DMS53 (cell line): ENCODE measurements at regions not wholly inside any gene's neighbourhood (a gene's known extent, or its start where the extent isn't known, plus 50 kb on each side); places are given as distances from the start of the nearest gene placed in this dataset.
A peak's percentile ranks its signal among the peaks of the same experiment; 100 is the strongest.

Experiments used
- DNase-seq: peaks from one replicate; lab custom pipeline; 2025; lab: John Stamatoyannopoulos, UW

DNA sequence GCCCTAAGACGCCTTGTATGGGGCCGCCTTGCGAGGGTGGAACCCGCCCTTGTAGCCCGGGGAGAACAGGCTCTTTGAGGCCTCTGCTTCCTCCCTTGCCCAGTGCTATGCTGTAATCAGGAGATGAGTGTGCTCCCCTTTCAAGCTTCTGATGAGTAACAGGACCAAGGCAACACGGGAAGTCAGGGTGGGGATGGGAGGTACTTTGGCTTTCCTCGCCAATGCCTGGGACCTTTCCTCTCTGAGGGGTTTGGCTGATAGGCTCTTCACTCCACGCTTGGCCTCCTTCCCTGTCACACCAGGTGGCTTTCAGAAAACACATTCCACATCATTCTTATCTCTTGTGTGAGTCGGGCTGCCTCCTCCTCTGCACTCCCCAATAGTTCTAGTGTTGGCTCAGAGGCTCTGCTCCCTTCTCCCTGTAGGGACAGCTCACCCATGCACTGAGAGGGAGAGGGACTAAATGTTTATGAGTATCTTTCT lies 223.7 kb upstream of the TRIB2 start:
- DNase-seq, result no peak

DNA sequence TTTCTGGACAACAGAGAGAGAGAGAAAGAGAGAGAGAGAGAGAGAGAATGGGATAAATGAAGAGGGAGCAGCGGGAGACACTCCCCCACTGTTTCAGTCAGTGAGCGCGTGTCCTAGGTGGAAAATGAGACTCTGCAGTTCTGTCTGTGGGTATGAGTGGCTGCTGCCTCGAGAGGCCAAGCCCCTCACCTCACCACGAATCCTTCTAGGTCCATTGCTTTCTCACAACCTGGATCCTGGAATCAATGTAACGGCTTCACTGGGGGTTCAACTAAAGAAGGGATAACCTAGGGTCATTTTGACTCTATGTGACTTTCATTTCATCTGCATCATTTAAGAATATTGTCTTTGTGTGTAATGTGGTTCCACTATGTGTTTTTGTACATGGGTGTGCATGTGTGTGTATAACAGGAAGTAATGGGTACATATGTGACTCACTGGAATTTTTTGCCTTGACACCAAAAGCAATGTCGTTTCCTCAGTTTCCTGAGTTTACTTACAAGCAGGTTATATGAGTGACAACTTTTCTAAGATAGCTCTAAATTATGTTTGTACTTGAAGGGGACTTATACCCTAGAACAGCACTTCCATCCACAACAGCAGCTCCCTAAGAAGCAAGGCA lies 221.4 kb upstream of the TRIB2 start:
- DNase-seq, result no peak

DNA sequence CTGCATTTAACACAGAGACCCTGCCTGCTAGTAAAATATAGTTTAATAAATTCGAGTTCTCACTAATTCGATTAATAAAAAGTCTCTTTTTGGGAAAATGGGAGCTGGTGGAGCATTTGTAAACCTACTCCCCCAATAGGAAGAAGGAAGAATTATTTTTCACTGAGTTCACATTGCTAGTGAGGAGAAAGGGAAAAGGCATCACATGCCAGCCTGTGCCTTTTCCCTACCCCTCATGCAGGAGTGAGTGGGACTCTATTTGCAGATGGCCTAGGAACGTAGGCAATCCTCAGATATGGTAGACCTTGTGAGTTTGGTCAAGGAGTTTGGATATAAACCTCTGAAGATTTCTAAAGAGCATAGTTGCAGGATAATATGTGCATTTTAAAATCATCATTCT lies 218.4 kb upstream of the TRIB2 start:
- peak; percentile 3 for DNase-seq

DNA sequence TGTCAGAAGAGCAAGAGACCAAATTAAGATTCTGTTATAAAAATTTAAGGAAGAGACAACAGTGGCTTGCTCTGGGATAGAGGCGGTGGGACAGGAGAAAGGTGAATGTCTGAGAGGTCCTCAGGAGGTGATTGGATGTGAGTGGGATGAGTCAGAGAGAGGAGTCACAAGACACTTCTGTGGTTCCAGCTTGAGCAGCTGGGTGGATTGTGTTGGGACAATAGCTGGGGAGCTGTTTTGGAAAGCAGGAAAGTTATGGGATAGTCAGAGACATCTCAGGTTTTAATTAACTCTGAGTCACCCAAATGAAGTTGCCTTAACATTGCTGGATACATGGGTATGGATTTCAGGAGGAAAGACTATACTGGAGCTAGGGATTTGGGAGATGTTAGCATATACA lies 218.0 kb upstream of the TRIB2 start:
- DNase-seq, result peak; percentile 49

DNA sequence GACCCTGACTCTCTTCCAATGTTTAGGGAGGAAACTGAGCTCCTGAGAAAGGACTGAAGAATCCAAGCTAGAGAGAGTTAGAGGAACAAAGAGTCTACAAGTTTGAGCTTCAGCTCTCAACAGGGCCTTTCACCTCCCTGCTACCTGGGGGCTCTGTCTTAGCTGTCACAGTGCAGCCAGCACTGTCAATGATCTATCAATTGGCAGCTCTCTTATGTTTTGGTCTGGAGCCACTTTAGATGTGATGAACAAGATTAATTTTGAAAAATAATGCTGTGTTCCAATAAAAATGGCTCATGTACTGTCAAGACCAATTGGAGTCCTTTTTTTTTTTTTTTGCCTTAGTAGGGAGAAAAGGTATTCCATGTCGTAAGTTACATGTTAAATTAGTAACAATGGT lies 215.8 kb upstream of the TRIB2 start:
- no peak for DNase-seq

DNA sequence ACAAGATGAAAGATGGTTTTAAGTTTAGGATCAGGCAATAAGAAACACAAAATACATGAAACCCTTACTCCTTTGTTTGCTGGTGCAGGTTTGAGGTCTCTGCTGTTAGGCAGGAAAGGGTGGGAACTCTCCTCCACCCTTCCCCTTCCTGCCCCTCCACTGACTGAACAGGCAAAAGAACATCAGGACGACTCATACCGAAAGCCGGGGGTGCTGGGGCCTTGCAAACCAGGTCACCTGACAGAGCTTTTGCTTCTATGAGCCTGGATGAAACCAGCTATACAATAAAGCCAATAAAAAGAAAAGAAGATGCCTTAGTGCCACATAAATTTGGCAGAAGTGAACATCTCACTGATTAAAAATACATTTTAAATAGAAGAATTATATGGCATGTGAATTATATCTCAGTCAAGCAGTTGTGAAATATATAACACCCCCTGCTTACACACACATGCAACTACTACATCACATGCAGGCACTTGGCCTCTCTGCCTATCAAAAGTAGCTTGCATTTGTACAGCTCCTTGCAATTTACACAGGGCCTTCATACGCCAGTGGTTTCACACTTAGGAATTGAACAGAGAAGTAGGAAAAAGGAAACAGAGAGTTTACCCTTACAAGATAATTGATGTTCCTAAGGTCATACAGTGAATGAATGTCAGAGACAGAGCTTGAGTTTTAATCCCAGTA lies 215.1 kb upstream of the TRIB2 start:
- DNase-seq, result no peak

DNA sequence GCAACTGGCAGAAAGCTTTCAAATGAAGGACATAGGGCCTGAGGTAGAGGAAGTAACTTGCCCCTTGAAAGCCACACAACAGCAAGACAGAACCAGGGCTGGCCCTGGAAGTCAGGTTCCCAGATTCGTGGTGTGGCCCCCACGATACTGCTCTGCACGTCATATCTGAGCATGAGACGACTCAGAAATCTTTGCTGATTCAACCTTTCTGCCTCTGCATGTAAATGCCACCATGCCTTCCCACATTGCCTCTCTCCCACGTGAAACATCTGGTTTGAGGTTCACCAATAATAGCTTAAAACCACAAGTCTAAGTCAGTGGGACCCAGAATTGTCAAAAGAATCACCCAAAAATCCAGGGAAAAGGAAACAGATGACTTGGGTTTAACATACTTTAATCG lies 214.0 kb upstream of the TRIB2 start:
- DNase-seq, result no peak

DNA sequence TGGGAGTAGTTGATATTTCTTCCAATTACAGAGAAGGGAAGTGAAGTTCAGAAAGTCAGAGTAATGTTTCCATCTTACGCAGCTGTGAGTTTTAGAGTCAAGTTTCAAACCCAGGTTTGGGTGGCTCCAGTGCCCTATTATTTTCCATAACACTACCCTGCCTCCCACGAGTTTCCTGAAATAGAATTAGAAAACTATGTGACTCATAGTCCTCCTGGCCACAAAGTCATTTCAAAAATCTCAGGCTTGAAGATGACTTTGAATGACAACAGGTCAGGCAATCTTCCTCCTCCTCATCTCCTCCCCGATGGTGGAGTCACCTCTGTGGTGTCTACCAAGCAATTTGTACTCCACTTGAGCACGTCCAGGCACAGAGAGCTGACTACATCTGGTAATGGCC lies 212.3 kb upstream of the TRIB2 start:
- DNase-seq, result no peak

DNA sequence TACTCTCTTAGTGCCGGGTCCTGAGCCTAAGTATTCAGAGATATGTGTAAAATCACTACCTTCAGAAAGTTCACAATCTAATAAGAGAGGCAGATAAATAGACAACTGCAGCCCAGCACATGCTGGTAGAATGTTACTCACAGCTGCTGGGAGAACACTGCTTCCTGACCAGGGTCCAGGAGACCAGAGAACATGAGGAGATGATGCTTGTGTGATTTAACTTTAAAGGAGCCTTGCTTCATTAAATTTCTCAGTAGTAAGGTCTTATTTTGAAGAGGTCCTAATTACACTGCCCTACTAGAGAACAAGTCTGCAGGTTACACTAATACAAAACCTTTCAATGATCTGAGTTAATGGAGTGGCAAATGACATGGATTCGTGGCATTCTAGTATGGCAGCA lies 209.9 kb upstream of the TRIB2 start:
- no peak for DNase-seq

DNA sequence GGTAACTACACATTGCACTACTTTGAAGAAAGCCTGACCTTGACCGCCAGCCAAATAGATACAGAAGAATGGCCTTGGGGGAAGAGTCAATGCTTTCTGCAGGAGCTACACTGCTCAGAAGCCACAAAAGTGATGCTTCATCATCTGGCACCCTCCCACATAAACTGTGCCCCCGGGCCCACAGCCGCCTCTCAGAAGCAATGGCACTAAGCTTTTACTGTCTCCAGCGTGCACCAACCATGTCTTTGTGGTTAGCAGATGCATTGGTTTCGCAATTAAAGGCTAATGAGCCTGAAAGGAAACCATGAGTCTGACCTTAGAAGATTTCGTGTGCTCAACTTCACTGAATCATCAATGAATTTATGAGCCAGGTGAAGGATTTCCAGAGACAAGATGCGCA lies 209.4 kb upstream of the TRIB2 start:
- no peak for DNase-seq

DNA sequence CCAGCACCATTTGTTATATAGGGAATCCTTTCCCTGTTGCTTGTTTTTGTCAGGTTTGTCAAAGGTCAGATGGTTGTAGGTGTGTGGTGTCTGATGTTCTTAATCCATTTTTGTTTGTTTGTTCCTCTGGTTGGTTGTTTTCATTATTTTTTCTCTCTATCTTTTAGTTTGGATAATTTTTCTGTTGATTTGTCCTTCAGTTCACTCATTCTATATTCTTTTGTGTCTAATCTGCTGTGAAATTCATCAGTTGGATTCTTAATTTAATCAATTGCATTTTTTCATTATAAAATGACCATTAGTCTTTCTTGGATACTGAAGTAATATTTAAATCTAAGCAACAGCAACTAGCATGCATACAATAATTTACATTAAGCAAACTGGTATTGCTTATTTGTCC lies 206.7 kb upstream of the TRIB2 start:
- no peak for DNase-seq

DNA sequence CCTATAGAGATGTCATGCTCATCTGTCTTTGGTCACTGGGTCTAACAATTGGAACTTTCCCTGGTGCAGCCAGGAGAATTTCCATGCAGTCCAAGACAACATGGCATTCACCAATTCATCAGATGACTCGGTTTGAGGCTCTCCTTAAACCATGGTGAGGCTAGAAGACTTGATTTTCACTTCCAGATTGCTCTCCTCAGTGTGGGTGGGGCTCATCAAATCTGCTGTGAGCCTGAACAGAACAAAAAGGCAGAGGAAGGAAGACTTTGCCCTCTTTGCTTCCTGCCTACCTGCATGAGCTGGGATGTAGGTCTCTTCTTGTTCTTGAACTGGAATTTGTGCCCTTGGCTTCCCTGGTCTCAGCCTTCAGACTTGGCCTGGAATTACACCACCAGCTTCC lies 203.4 kb upstream of the TRIB2 start:
- no peak for DNase-seq

DNA sequence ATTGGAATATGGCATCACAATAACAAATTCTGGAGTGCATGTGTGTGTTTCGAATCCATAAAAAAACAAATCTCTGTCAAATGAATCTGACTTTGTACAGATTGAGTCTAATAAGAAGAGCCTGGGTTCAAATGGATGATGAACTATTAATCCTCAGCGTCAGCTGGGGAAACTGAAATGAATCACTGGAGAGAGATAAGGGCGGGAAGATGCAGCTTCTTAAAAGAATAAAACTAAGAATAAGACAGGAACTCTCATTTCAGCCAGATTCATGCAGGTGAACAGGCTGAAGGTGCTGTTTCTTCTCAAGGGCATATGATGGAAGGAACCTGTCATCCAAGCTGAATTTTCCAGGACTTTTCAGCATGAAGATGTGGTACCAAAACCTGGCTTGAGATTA lies 202.6 kb upstream of the TRIB2 start:
- DNase-seq, result no peak

DNA sequence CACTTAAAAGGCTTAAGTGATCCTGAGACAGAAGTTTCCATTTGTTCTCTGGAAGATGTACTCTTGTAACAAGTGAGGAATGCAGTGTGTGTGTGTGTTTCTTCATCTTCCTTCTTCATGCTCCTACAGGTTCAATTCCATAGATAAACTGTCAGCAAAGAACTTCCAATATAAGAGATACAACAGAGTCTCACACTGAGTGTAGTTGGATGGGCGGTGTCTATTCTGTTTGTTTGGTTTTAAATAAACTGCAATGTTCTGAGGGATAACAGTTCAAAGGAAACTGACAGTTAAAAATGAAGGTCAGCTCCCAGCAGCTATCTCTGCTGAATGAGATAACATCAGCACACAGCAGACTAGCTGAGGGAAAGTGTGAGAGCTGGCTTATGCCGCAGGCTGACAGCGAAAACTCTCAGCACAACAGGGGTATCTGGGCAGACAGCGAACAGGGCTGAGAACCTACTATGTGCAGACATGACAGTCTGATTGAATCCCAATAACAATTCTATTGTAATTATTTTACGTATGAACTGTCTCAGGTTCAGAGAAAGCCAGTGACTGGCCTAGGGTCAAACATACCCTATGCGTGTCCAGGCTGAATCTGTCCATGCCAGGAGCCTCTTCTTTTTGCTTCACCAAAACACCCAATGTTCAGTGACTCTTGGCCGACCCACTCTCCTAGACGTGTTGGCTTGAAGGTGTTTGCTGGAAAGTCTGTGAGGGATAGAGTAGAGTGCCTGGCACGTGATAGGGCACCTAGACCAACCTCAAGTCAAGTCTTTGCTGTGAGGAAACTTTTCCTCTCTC lies 201.9 kb upstream of the TRIB2 start:
- no peak for DNase-seq

DNA sequence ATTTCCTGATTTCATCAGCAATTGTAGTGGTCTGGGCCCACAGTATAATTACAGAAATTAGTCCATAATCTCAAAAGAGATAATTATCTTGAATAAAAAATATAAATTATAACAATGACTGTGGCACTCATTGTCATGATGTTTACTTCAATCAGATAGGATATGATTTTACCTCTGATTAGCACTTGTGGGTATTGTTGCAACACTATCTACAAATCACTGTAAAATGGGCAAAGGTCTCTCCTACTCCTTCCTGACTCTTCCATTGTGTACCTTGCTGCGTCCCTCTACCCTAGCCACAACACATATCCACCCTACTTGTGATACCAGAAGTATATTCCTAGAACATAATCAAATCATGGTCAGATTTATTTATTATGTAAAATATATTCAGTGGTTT lies 200.9 kb upstream of the TRIB2 start:
- DNase-seq, result no peak

DNA sequence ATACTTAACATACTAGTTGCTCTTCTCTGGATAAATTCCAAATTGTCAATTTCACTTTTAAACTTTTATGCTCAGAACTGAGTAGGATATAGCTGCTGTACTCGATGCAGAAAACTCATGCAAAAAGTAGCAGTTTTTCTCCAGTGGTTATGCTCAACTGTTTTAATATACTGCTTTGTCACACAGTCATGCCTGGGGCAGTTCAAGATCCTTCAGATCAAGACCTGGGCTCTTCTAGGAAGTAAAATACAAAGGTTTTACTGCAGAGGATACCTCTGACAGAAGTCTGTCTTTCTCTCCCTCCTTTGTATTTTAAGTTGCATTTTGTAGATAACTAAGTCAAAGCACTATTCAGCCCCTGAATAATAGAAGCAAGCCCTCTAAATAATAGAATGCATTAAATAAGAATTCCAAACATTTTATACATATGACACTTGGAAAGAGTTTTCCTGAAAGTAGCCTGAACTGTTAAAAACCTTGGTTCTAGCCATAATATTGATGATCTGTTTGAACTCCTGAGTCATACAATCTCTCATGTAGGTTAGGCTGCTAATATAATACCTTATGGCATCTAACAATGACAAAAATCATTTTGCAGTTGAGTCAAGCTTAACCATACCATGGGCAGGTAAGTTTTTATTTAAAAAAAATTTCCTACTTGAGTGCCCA lies 183.3 kb upstream of the TRIB2 start:
- DNase-seq, result no peak

DNA sequence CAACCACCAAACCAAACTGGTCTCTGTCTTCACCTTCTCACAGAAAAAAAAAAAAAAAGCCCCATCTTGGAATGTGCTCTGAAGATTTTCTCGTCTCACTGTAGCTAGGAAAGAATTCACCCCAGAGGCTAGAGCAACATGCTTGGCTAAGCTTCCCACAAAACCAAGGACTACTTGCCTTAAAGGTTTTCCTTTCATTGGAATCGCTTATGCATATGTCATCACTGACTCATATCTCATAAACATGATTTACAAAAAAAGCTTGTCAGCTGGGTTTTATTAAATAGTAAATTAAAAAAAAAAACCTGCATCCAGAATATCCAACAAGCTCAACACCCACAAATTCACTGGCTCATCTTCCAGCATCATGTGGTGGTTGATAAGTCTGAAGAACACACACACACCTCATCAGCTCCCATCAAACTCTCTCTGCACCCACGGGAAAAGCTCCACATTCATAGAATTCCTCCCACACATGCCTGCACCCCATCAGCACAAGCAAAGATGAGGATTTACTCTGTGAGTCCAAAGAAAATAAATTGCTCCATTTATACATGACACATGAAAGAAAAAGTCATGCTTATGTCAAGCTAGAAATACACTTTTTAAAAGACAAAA lies 182.0 kb upstream of the TRIB2 start:
- DNase-seq, result no peak

DNA sequence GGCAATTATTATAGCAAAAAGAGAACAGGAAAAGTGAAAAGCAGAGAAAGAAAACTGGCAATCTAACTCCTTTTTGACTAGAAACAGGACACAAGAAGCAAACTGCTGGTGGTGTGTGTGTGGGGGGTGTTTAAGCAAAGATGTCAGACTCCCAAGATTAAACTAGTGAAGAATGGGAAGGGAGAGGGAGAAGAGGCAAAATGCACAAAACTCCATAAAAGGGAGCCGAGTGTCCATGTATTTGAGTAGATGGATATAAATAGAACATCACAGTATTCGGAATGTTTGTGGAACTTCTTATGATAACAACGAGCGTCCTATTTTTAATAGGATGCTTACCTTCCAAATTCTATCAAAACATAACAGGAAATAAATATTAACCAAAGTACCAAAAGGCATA lies 179.8 kb upstream of the TRIB2 start:
- DNase-seq, result no peak

DNA sequence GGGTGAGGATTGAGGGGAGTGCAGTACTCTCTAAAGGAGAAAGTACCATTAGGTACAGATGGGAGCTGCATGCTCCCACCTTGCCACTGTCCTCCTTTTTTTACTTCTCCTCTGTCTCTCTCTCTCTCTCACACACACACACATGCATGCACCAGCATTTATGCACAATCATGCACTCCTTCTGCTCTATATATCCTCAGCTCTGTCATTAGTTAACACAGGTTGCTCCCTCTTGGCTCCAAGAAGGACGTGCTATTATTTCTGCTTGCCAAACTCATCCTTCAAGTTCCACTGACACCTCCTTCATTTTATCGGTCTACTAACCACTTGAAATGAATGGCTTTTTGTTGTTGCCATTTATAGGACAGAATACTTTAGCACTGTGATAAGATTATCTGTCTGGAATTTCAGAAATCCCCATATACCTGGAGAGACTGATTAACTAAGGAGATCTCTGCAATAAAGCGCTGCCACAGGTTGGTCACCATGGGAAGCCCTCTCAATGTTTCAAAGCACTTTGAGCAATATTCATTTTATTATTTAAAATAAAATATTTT lies 178.5 kb upstream of the TRIB2 start:
- no peak for DNase-seq

DNA sequence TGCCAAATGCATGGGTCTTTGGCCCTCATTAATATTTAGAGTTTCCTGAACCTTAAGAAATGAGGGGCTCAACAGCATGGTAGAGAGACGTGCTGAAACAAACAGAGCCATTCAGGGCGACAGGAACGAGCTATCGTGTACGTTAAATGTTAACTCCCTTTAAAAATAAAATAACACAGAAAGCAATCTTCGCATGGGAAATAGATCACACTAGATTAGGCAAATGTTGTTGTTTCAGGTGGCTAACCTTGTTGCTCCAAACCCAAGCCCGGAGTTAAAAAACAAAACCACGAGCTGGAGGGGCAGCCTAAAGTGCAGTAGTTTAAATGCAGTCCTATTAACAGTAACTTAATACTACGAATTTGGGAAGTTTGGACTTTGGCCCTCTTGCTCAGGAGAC lies 177.4 kb upstream of the TRIB2 start:
- DNase-seq, result no peak

DNA sequence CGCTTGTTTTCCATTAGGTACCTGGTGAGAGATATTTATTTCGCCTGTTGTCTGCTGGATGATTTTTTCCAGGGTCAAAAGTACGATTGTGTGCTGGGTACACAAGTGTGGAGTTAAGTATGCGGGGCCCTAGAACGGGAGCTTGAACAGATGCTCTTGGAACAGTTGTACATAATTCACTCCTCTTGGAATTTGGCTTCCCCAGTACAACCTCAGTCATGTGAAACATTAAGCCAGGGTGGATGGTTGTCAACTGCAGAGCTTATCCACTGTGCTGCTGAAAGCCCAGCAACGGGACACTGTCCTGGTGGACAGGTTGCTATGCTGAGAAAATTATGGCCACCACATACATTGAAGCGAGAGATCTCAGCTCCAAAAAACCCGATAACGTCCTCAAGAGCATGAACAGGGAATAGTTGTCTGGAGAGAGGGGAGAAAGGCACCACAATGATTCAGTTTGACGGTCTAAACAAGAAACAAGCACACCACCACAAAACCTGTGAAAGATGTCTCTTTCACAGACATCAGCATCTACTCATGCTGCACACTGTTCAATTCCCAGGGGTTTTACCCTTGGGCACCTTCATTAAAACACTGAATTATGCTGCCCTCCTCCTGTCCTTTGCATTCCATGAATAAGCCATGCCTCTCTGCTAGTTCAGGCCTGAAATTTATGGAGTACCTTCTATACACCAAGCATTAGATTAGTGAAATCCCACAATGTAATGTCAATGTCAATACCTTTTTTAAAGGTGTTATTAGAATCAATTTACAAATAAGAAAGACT lies 176.8 kb upstream of the TRIB2 start:
- DNase-seq, result no peak
